Epithelial cell of proximal tubule (primary cell): ENCODE measurements at regions not wholly inside any gene's neighbourhood (a gene's known extent, or its start where the extent isn't known, plus 50 kb on each side); places are given as distances from the start of the nearest gene placed in this dataset.

ENCODE experiments used
- DNase-seq: peaks from one replicate; pipeline ENCODE4 v3.0.0-alpha.2; 2011; ENCODE audit warnings: low read depth
- H3K4me3 ChIP-seq: 2 replicates; pipeline ENCODE4 v1.5.1; 2011; ENCODE audit warnings: low read depth, mild to moderate bottlenecking, low read length
- CTCF ChIP-seq: conservative IDR thresholded peaks from 2 replicates; pipeline ENCODE4 v1.5.1; 2012; ENCODE audit warnings: low read depth, mild to moderate bottlenecking, low read length

GRCh38 chr2:186209532-186209931, 276.5 kb upstream of the ZC3H15 start:
- no peak for DNase-seq
- H3K4me3 ChIP-seq: no peak overlapping the region
- no peak for TF ChIP-seq CTCF

- no peak for DNase-seq
- no peak for TF ChIP-seq CTCF
- H3K4me3 ChIP-seq: no peak overlapping the region
These were observed 265.7 kb upstream of the ZC3H15 start for GRCh38 chr2:186220409-186220808.

GRCh38 chr2:186229265-186229664, 256.8 kb upstream of the ZC3H15 start:
- no peak for TF ChIP-seq CTCF
- no peak overlapping the region for H3K4me3 ChIP-seq
- DNase-seq: no peak

- DNase-seq: no peak
- no peak overlapping the region for H3K4me3 ChIP-seq
- no peak for TF ChIP-seq CTCF
These were observed 244.2 kb upstream of the ZC3H15 start for GRCh38 chr2:186241874-186242273.

GRCh38 chr2:186254759-186255158, 231.3 kb upstream of the ZC3H15 start:
- no peak for DNase-seq
- TF ChIP-seq CTCF: no peak
- no peak overlapping the region for H3K4me3 ChIP-seq

GRCh38 chr2:186255823-186256222, 230.2 kb upstream of the ZC3H15 start:
- no peak for TF ChIP-seq CTCF
- DNase-seq: no peak
- no peak overlapping the region for H3K4me3 ChIP-seq

- peak; percentile 4 for DNase-seq
- peak; percentile 66 for TF ChIP-seq CTCF
- no peak overlapping the region for H3K4me3 ChIP-seq
These were observed 229.5 kb upstream of the ZC3H15 start for GRCh38 chr2:186256540-186256939.
